K562 (cell line): ENCODE measurements at regions not wholly inside any gene's neighbourhood (a gene's known extent, or its start where the extent isn't known, plus 50 kb on each side); places are given as distances from the start of the nearest gene placed in this dataset.

ENCODE experiments used
- ATAC-seq: fragments of 200-7000 bp; cut with Tn5 transposase; 3 replicates; pipeline ENCODE4 v1.9.1; 2020; ENCODE audit warnings: moderate library complexity
- BruUV-seq: library from RNA; stranded (reverse); fragments of 400-500 nt; replicated peaks from 2 replicates; lab custom pipeline; 2021; lab: Mats Ljungman, UMichigan
- CTCF ChIA-PET: fragments of 300-600 bp; formaldehyde crosslinking; extraction: SDS; loops from one replicate; lab custom pipeline; 2021; ENCODE audit warnings: low intra/inter-chr PET ratio; lab: Yijun Ruan, JAX
- POLR2A ChIA-PET: fragments of 300-600, 350-650 bp; sonication (Branson Sonifier 250); formaldehyde crosslinking; extraction: SDS; loops from one replicate; lab custom pipeline; 2021; ENCODE audit warnings: antibody characterized with exemption, inconsistent platforms; lab: Yijun Ruan, JAX
- DNase-seq, 4 experiments: peaks; one replicate each; pipeline versions ENCODE4 v3.0.0 to v3.0.0-alpha.2; 2011 to 2018; ENCODE audit warnings: low spot score in 3 of 4, mixed read lengths in 3 of 4; ENCODE audit errors: extremely low read depth in 1 of 4
- FAIRE-seq: peaks from 2 replicates; lab custom pipeline; 2011; peaks lifted over from hg19 to GRCh38; lab: Jason Lieb, UNC
- H2AFZ ChIP-seq: 2 replicates; pipeline ENCODE4 v1.6.0; 2011; ENCODE audit warnings: low read depth, low read length, control low read depth, inconsistent platforms
- H3K27ac ChIP-seq: fragments of 200-600 bp; 3 replicates; pipeline ENCODE4 v1.8.0; 2011; ENCODE audit warnings: low read depth, mild to moderate bottlenecking, control low read depth, inconsistent platforms, low read length, moderate library complexity, mixed read lengths; ENCODE audit errors: extremely low read depth
- H3K27me3 ChIP-seq, 2 experiments: fragments of 300-600 bp in 1 of 2; 2 replicates in 1 of 2; 3 replicates in 1 of 2; pipeline versions ENCODE4 v1.6.0 to v1.8.0; 2011; ENCODE audit warnings: inconsistent platforms in 2 of 2, low read length in 2 of 2, mild to moderate bottlenecking in 1 of 2, mixed read lengths in 1 of 2, moderate library complexity in 1 of 2; ENCODE audit not compliant: control insufficient read depth in 2 of 2, insufficient read depth in 2 of 2
- H3K36me3 ChIP-seq: fragments of 300-600 bp; 3 replicates; pipeline ENCODE4 v1.8.0; 2011; ENCODE audit warnings: mild to moderate bottlenecking, low read length, inconsistent platforms; ENCODE audit not compliant: control insufficient read depth, insufficient read depth
- H3K4me1 ChIP-seq, 2 experiments: fragments of 200-600 bp in 1 of 2; replicated peaks in 1 of 2; 2 replicates in 1 of 2; 3 replicates in 1 of 2; pipeline versions ENCODE4 v1.5.1 to v1.8.0; 2011; ENCODE audit warnings: inconsistent platforms in 2 of 2, low read length in 2 of 2, mild to moderate bottlenecking in 1 of 2, mixed read lengths in 1 of 2, moderate library complexity in 1 of 2; ENCODE audit not compliant: control insufficient read depth in 2 of 2, insufficient read depth in 2 of 2
- H3K4me2 ChIP-seq: 2 replicates; pipeline ENCODE4 v1.6.1; 2011; ENCODE audit warnings: low read length, control low read depth, inconsistent platforms, mixed read lengths; ENCODE audit not compliant: insufficient read depth
- H3K4me3 ChIP-seq: fragments of 200-600 bp; sonication (generic), shearing (Covaris generic); 2 replicates; pipeline ENCODE4 v1.5.1; 2016; ENCODE audit warnings: control low read depth, inconsistent platforms
- H3K79me2 ChIP-seq: fragments of 200-600 bp; 3 replicates; pipeline ENCODE4 v1.8.0; 2011; ENCODE audit warnings: low read length, inconsistent platforms; ENCODE audit not compliant: control insufficient read depth, insufficient read depth
- H3K9ac ChIP-seq, 2 experiments: 2 replicates each; pipeline versions ENCODE4 v1.6.0 to v1.6.1; 2011; ENCODE audit warnings: low read depth in 2 of 2, low read length in 2 of 2, control low read depth in 1 of 2, inconsistent platforms in 1 of 2, mild to moderate bottlenecking in 1 of 2, mixed read lengths in 1 of 2; ENCODE audit not compliant: insufficient read depth in 1 of 2
- H3K9me1 ChIP-seq: one replicate; pipeline ENCODE4 v1.6.0; 2011; ENCODE audit warnings: inconsistent platforms, mild to moderate bottlenecking, low read length, moderate library complexity; ENCODE audit not compliant: control insufficient read depth, insufficient read depth
- H3K9me3 ChIP-seq: replicated peaks from 2 replicates; pipeline ENCODE4 v1.5.1; 2011; ENCODE audit warnings: low read depth, low read length, inconsistent platforms; ENCODE audit not compliant: control insufficient read depth, insufficient read depth
- H4K20me1 ChIP-seq: replicated peaks from 2 replicates; pipeline ENCODE4 v1.6.1; 2011; ENCODE audit warnings: low read length, inconsistent platforms, mixed read lengths; ENCODE audit not compliant: control insufficient read depth, insufficient read depth
- GABPA ChIP-seq: fragments of 200-800 bp; sonication (Bioruptor generic); conservative IDR thresholded peaks from 2 replicates; pipeline ENCODE4 v1.6.1; 2016; ENCODE audit warnings: low read depth, missing genetic modification characterization, missing compliant biosample characterization
- PCBP1 ChIP-seq: fragments of 200-400 bp; formaldehyde crosslinking; IDR thresholded peaks from 2 replicates; pipeline ENCODE4 v1.6.1; 2018; ENCODE audit warnings: mild to moderate bottlenecking, low read depth, low read length; ENCODE audit not compliant: poor library complexity, severe bottlenecking
- RB1 ChIP-seq: fragments of 450-650 bp; IDR thresholded peaks from 2 replicates; pipeline ENCODE4 v1.6.1; 2017; ENCODE audit warnings: low read depth, mild to moderate bottlenecking
- RBM25 ChIP-seq: fragments of 200-400 bp; formaldehyde crosslinking; IDR thresholded peaks from 2 replicates; pipeline ENCODE4 v1.6.1; 2018; ENCODE audit warnings: low read length, low read depth, moderate library complexity; ENCODE audit not compliant: severe bottlenecking
- SMAD3 ChIP-seq: fragments of 450-650 bp; formaldehyde crosslinking; conservative IDR thresholded peaks from 2 replicates; pipeline ENCODE4 v1.4.0; 2020; ENCODE audit warnings: mild to moderate bottlenecking
- ZNF174 ChIP-seq: fragments of 250-450 bp; sonication (Bioruptor Pico); IDR thresholded peaks from 2 replicates; pipeline ENCODE4 v1.4.0; 2020; ENCODE audit warnings: mild to moderate bottlenecking
- WGBS: fragments of 100-300 bp; shearing (Covaris generic); methylation state at CpG from one replicate; pipeline ENCODE4 v1.1.6; 2016; ENCODE audit warnings: low coverage, mixed read lengths; ENCODE audit not compliant: insufficient coverage; ENCODE audit errors: missing lambda C conversion rate; 5-methylcytosine and 5-hydroxymethylcytosine counted together
- in situ Hi-C: fragments of 300-500 bp; cut with MboI; formaldehyde crosslinking; loops from 4 replicates; pipeline ENCODE4 v1.15.0; 2018; ENCODE audit warnings: inconsistent platforms, mixed read lengths
- intact Hi-C: fragments of 100-400 bp; cut with micrococcal nuclease; formaldehyde crosslinking; loops from 2 replicates; pipeline ENCODE4 v1.14.2; 2022
- TF ChIP-seq, protein P1 (sequence below): fragments of 450-650 bp; IDR thresholded peaks from 2 replicates; pipeline ENCODE4 v1.7.1; 2018; ENCODE audit warnings: mild to moderate bottlenecking, low read depth; ENCODE audit not compliant: partially characterized antibody
- TF ChIP-seq, protein P2 (sequence below): sonication (generic); formaldehyde crosslinking; IDR thresholded peaks from 2 replicates; pipeline ENCODE4 v1.8.0; 2023; ENCODE audit warnings: missing genetic modification reagents, mild to moderate bottlenecking, borderline replicate concordance
- TF ChIP-seq, protein P3 (sequence below), 3 experiments: fragments of 200-800 bp in 1 of 3; sonication (Bioruptor generic) in 1 of 3; sonication (generic) in 1 of 3; formaldehyde crosslinking in 1 of 3; IDR thresholded peaks; 2 replicates each; pipeline versions ENCODE4 v1.6.1 to v1.8.0; 2016 to 2022; ENCODE audit warnings: mild to moderate bottlenecking in 2 of 3, missing compliant biosample characterization in 2 of 3, missing genetic modification characterization in 2 of 3, missing genetic modification reagents in 1 of 3
- TF ChIP-seq, protein P4 (sequence below): fragments of 250-450 bp; sonication (Bioruptor Pico); IDR thresholded peaks from 2 replicates; pipeline ENCODE4 v1.5.0; 2020; ENCODE audit warnings: mild to moderate bottlenecking

DNA sequence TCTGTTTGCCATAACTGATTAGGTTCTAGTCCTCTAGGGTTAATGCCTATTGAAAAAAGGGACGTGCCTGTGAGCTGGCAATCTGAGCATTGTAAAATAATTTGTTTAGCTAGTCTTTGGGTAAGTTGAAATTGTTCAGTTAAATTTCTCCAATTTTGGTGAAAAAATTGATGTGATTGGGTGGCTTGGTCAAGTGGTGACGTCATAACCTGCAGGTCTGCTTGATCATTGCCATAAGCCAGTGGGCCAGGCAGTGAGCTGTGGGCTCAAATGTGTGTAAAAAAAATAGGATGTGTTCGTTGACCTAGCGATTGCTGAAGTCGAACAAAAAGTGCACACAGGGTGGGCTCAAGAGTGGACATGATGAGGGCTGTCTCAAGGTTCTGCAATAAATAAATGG, 193.3 kb downstream of the ZC4H2 start (continued):
- TF ChIP-seq PCBP1, result no peak

- intact Hi-C loops (no loop called here), in situ Hi-C loops (no loop called here)
- no peak overlapping the region for H3K4me2 ChIP-seq
- no peaks in the 10 kb centered on the region for H3K9me3 ChIP-seq
- ChIA-PET POLR2A (no interaction called here), CTCF (no interaction called here)
- ATAC-seq (no peak), FAIRE-seq (no peak), DNase-seq (no peak)
- no peaks in the 10 kb centered on the region for H3K27me3 ChIP-seq
- no peak overlapping the region for H2AFZ ChIP-seq
- no peak overlapping the region for H3K4me3 ChIP-seq
- H3K9me1 ChIP-seq, result no peaks in the 10 kb centered on the region
- H3K9ac ChIP-seq, result no peak overlapping the region
- no peaks in the 10 kb centered on the region for H4K20me1 ChIP-seq
- H3K4me1 ChIP-seq, result no peaks in the 10 kb centered on the region
- 0% methylated on average over 4 of the region's 4 CpGs for WGBS
- no peaks in the 10 kb centered on the region for H3K36me3 ChIP-seq
- BruUV-seq, result no TSS peak
- H3K79me2 ChIP-seq, result no peaks in the 10 kb centered on the region
- H3K27ac ChIP-seq, result no peak overlapping the region
- TF ChIP-seq ZNF174 (CRISPR knock-in tag), result no peak
- TF ChIP-seq, protein P1, sequence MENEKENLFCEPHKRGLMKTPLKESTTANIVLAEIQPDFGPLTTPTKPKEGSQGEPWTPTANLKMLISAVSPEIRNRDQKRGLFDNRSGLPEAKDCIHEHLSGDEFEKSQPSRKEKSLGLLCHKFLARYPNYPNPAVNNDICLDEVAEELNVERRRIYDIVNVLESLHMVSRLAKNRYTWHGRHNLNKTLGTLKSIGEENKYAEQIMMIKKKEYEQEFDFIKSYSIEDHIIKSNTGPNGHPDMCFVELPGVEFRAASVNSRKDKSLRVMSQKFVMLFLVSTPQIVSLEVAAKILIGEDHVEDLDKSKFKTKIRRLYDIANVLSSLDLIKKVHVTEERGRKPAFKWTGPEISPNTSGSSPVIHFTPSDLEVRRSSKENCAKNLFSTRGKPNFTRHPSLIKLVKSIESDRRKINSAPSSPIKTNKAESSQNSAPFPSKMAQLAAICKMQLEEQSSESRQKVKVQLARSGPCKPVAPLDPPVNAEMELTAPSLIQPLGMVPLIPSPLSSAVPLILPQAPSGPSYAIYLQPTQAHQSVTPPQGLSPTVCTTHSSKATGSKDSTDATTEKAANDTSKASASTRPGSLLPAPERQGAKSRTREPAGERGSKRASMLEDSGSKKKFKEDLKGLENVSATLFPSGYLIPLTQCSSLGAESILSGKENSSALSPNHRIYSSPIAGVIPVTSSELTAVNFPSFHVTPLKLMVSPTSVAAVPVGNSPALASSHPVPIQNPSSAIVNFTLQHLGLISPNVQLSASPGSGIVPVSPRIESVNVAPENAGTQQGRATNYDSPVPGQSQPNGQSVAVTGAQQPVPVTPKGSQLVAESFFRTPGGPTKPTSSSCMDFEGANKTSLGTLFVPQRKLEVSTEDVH, result no peak
- no peak for TF ChIP-seq RB1
- TF ChIP-seq, protein P2, sequence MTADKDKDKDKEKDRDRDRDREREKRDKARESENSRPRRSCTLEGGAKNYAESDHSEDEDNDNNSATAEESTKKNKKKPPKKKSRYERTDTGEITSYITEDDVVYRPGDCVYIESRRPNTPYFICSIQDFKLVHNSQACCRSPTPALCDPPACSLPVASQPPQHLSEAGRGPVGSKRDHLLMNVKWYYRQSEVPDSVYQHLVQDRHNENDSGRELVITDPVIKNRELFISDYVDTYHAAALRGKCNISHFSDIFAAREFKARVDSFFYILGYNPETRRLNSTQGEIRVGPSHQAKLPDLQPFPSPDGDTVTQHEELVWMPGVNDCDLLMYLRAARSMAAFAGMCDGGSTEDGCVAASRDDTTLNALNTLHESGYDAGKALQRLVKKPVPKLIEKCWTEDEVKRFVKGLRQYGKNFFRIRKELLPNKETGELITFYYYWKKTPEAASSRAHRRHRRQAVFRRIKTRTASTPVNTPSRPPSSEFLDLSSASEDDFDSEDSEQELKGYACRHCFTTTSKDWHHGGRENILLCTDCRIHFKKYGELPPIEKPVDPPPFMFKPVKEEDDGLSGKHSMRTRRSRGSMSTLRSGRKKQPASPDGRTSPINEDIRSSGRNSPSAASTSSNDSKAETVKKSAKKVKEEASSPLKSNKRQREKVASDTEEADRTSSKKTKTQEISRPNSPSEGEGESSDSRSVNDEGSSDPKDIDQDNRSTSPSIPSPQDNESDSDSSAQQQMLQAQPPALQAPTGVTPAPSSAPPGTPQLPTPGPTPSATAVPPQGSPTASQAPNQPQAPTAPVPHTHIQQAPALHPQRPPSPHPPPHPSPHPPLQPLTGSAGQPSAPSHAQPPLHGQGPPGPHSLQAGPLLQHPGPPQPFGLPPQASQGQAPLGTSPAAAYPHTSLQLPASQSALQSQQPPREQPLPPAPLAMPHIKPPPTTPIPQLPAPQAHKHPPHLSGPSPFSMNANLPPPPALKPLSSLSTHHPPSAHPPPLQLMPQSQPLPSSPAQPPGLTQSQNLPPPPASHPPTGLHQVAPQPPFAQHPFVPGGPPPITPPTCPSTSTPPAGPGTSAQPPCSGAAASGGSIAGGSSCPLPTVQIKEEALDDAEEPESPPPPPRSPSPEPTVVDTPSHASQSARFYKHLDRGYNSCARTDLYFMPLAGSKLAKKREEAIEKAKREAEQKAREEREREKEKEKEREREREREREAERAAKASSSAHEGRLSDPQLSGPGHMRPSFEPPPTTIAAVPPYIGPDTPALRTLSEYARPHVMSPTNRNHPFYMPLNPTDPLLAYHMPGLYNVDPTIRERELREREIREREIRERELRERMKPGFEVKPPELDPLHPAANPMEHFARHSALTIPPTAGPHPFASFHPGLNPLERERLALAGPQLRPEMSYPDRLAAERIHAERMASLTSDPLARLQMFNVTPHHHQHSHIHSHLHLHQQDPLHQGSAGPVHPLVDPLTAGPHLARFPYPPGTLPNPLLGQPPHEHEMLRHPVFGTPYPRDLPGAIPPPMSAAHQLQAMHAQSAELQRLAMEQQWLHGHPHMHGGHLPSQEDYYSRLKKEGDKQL (CRISPR knock-in tag), result no peak
- TF ChIP-seq, protein P3, sequence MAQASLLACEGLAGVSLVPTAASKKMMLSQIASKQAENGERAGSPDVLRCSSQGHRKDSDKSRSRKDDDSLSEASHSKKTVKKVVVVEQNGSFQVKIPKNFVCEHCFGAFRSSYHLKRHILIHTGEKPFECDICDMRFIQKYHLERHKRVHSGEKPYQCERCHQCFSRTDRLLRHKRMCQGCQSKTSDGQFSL (CRISPR knock-in tag; IDR thresholded peaks at IDR 0.05), result no peak
- TF ChIP-seq, protein P3 (tag; IDR thresholded peaks at IDR 0.05), result no peak
- TF ChIP-seq, protein P4, sequence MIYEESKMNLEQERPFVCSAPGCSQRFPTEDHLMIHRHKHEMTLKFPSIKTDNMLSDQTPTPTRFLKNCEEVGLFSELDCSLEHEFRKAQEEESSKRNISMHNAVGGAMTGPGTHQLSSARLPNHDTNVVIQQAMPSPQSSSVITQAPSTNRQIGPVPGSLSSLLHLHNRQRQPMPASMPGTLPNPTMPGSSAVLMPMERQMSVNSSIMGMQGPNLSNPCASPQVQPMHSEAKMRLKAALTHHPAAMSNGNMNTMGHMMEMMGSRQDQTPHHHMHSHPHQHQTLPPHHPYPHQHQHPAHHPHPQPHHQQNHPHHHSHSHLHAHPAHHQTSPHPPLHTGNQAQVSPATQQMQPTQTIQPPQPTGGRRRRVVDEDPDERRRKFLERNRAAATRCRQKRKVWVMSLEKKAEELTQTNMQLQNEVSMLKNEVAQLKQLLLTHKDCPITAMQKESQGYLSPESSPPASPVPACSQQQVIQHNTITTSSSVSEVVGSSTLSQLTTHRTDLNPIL, result no peak
- no peak for TF ChIP-seq GABPA
- no peak for TF ChIP-seq RBM25
- no peak for TF ChIP-seq SMAD3 (CRISPR knock-in tag)
Measured at GRCh38 chrX:64758047-64758446, 218.2 kb downstream of the ZC4H2 start.
